Neuronal stem cell (in vitro differentiated cells): ENCODE measurements at regions not wholly inside any gene's neighbourhood (a gene's known extent, or its start where the extent isn't known, plus 50 kb on each side); places are given as distances from the start of the nearest gene placed in this dataset.

ENCODE experiments used
- DNase-seq: peaks from one replicate; pipeline ENCODE4 v3.0.0-alpha.2; 2013; ENCODE audit warnings: low spot score
- H2AFZ ChIP-seq: one replicate; pipeline ENCODE4 v1.6.1; 2013; ENCODE audit warnings: mild to moderate bottlenecking, low read length, inconsistent platforms
- H2AK5ac ChIP-seq: 2 replicates; pipeline ENCODE4 v1.6.1; 2013; ENCODE audit warnings: low read depth, mild to moderate bottlenecking, inconsistent platforms, low read length, moderate library complexity, mixed read lengths
- H2BK120ac ChIP-seq: 2 replicates; pipeline ENCODE4 v1.6.1; 2013; ENCODE audit warnings: low read depth, mild to moderate bottlenecking, inconsistent platforms, low read length, moderate library complexity, mixed read lengths
- H2BK12ac ChIP-seq: one replicate; pipeline ENCODE4 v1.6.1; 2013; ENCODE audit warnings: low read length, inconsistent platforms
- H2BK15ac ChIP-seq: 2 replicates; pipeline ENCODE4 v1.6.1; 2013; ENCODE audit warnings: mild to moderate bottlenecking, low read length, inconsistent platforms, mixed read lengths
- H2BK5ac ChIP-seq: one replicate; pipeline ENCODE4 v1.6.1; 2013; ENCODE audit warnings: inconsistent platforms, mild to moderate bottlenecking, low read length, moderate library complexity
- H3K14ac ChIP-seq: one replicate; pipeline ENCODE4 v1.6.1; 2013; ENCODE audit warnings: low read length, inconsistent platforms
- H3K18ac ChIP-seq: 2 replicates; pipeline ENCODE4 v1.6.1; 2013; ENCODE audit warnings: low read length, inconsistent platforms
- H3K23ac ChIP-seq: 2 replicates; pipeline ENCODE4 v1.6.1; 2013; ENCODE audit warnings: low read depth, mild to moderate bottlenecking, mixed read lengths, low read length, inconsistent platforms; ENCODE audit not compliant: poor library complexity
- H3K27ac ChIP-seq: replicated peaks from 3 replicates; pipeline ENCODE4 v1.5.1; 2013; ENCODE audit warnings: low read length, inconsistent platforms
- H3K27me3 ChIP-seq, 3 experiments: 2 replicates each; pipeline ENCODE4 v1.6.1; 2013; ENCODE audit warnings: low read length in 3 of 3, mild to moderate bottlenecking in 2 of 3, inconsistent platforms in 1 of 3, low read depth in 1 of 3, mixed read lengths in 1 of 3, moderate library complexity in 1 of 3; ENCODE audit not compliant: control insufficient read depth in 3 of 3, insufficient read depth in 3 of 3
- H3K36me3 ChIP-seq, 2 donors: replicated peaks in 1 of 2; 2 replicates each; pipeline ENCODE4 v1.6.1; 2013; ENCODE audit warnings: low read length in 2 of 2; ENCODE audit not compliant: control insufficient read depth in 2 of 2, insufficient read depth in 2 of 2
- H3K4ac ChIP-seq: 2 replicates; pipeline ENCODE4 v1.6.1; 2013; ENCODE audit warnings: inconsistent platforms, mild to moderate bottlenecking, low read length, moderate library complexity
- H3K4me1 ChIP-seq, 2 donors: 1 replicate in 1 of 2; 2 replicates in 1 of 2; pipeline ENCODE4 v1.6.1; 2013; ENCODE audit warnings: low read length in 2 of 2, low read depth in 1 of 2; ENCODE audit not compliant: control insufficient read depth in 2 of 2, insufficient read depth in 1 of 2
- H3K4me2 ChIP-seq: one replicate; pipeline ENCODE4 v1.6.1; 2013; ENCODE audit warnings: mild to moderate bottlenecking, low read length, inconsistent platforms; ENCODE audit not compliant: insufficient read depth, poor library complexity, severe bottlenecking
- H3K4me3 ChIP-seq, 2 donors: 2 replicates each; pipeline ENCODE4 v1.5.1; 2013; ENCODE audit warnings: low read length in 2 of 2, mild to moderate bottlenecking in 2 of 2, inconsistent platforms in 1 of 2, moderate library complexity in 1 of 2
- H3K79me1 ChIP-seq: one replicate; pipeline ENCODE4 v1.6.1; 2013; ENCODE audit warnings: low read depth, mild to moderate bottlenecking, inconsistent platforms, low read length, moderate library complexity
- H3K9ac ChIP-seq: one replicate; pipeline ENCODE4 v1.6.1; 2013; ENCODE audit warnings: mild to moderate bottlenecking, low read depth, low read length, inconsistent platforms; ENCODE audit not compliant: poor library complexity
- H3K9me3 ChIP-seq, 2 donors: replicated peaks in 1 of 2; 2 replicates each; pipeline versions ENCODE3 to v1.6.1; 2013; ENCODE audit warnings: low read length in 2 of 2, mild to moderate bottlenecking in 2 of 2, inconsistent platforms in 1 of 2, low read depth in 1 of 2, mixed read lengths in 1 of 2, moderate library complexity in 1 of 2; ENCODE audit not compliant: control insufficient read depth in 2 of 2, insufficient read depth in 1 of 2
- H4K8ac ChIP-seq: one replicate; pipeline ENCODE4 v1.6.1; 2013; ENCODE audit warnings: low read depth, mild to moderate bottlenecking, inconsistent platforms, low read length, moderate library complexity
- H4K91ac ChIP-seq: one replicate; pipeline ENCODE4 v1.6.1; 2013; ENCODE audit warnings: low read length, low read depth, mild to moderate bottlenecking, inconsistent platforms; ENCODE audit not compliant: poor library complexity
- WGBS, 2 donors: extraction: QIAGEN DNeasy Blood & Tissue Kit; methylation state at CpG; one replicate each; pipeline ENCODE4 v1.1.7; 2013; ENCODE audit warnings: missing lambda C conversion rate in 2 of 2, mixed read lengths in 1 of 2; ENCODE audit not compliant: insufficient read length in 2 of 2, insufficient replicate concordance in 1 of 2; ENCODE audit errors: extremely low coverage in 2 of 2; 5-methylcytosine and 5-hydroxymethylcytosine counted together

DNA sequence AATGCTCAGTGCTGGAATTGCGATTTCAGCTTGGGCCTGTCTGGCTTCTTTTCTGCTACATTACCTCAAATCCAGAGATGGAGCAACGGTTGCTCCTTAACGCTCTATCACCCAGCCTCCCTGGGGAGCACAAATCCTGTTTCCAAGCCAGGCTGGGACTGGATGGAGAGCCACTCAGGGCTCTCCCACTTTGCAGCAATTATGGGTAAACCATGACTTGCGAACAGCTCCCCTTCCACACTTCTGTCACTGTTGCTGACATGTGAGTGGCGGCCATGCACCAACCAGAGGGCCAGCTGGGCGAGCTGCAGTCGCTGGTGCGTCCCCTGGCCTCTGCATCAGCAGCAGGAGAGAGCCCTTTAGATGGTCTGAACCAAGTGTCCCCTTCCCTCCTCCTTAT is 65.1 kb upstream of the RAB4A start:
- no peak overlapping the region for H3K4me3 ChIP-seq
- no peak overlapping the region for H2BK5ac ChIP-seq
- WGBS, 2 donors, result no CpG with 5 or more reads among the region's 8 CpGs
- H3K9me3 ChIP-seq, result peaks cover 0 to 3% of the 10 kb centered on the region in 2 donors
- no peak overlapping the region for H2BK15ac ChIP-seq
- no peak for DNase-seq
- no peak overlapping the region for H3K4me2 ChIP-seq
- H2BK120ac ChIP-seq, result no peak overlapping the region
- H2AFZ ChIP-seq, result peak overlapping the region; percentile 70
- no peak overlapping the region for H3K14ac ChIP-seq
- H3K18ac ChIP-seq, result no peak overlapping the region
- H3K79me1 ChIP-seq, result no peaks in the 10 kb centered on the region
- no peak overlapping the region for H4K8ac ChIP-seq
- H3K9ac ChIP-seq, result no peak overlapping the region
- H3K4ac ChIP-seq, result no peak overlapping the region
- H3K27me3 ChIP-seq, result peaks cover 0 to 11% (median 0%) of the 10 kb centered on the region in 3 experiments
- no peak overlapping the region for H2AK5ac ChIP-seq
- H3K23ac ChIP-seq, result no peak overlapping the region
- no peaks in the 10 kb centered on the region for H3K36me3 ChIP-seq
- no peak overlapping the region for H4K91ac ChIP-seq
- H3K27ac ChIP-seq, result no peak overlapping the region
- H2BK12ac ChIP-seq, result no peak overlapping the region
- H3K4me1 ChIP-seq, result peaks cover 0 to 18% of the 10 kb centered on the region in 2 donors

DNA sequence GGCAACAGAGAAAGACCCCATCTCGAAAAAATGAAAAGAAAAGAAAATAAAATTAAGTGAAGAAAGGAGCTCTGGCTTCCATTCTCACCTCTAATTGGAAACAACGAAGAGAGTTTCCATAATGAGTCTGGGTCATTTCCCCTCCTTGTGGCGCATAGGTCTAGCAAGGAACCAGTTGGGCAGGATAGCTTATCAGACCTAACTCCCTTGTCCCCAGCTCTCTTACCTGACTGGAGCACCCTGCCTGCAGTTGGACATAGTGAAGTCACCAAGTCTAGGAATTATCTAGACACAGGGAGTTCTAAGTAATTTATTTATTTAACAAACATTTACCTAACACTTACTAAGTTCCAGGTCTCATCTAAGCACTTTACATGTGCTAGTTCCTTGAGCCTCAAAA is 63.0 kb upstream of the RAB4A start:
- Histone ChIP-seq H3K27me3 (peaks cover 0 to 11% (median 0%) of the 10 kb centered on the region in 3 experiments), H3K36me3 (no peaks in the 10 kb centered on the region), H4K91ac (no peak overlapping the region), H4K8ac (no peak overlapping the region), H3K14ac (no peak overlapping the region), H3K4me2 (no peak overlapping the region), H3K4me3 (no peak overlapping the region), H2BK5ac (no peak overlapping the region), H3K9ac (no peak overlapping the region), H2BK120ac (no peak overlapping the region), H2AFZ (no peak overlapping the region), H2BK12ac (no peak overlapping the region), H3K18ac (no peak overlapping the region), H3K23ac (no peak overlapping the region), H3K79me1 (no peaks in the 10 kb centered on the region), H2AK5ac (no peak overlapping the region), H3K4me1 (peaks cover 0 to 18% of the 10 kb centered on the region in 2 donors), H3K27ac (no peak overlapping the region), H3K9me3 (peaks cover 0 to 3% of the 10 kb centered on the region in 2 donors), H3K4ac (no peak overlapping the region), H2BK15ac (no peak overlapping the region)
- no peak for DNase-seq
- no CpG with 5 or more reads among the region's 3 CpGs for WGBS, 2 donors

DNA sequence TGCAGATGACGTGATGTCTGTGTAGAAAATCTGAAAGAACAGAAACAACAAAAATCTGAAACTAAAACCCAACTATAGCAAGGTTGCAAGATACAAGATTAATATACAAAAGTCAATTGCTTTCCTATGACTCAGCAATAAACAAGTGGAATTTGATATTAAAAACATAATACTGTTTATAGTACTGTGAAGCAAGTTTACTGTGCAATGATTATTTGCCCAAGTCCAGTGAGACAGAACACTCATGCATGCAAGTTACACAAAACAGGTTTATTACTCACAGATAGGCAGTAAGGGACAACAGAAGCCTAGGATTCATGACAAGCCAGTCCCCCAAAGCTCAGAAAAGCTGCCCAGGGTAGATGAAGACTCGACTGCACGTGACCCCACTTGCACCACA is 62.4 kb upstream of the RAB4A start:
- no peak overlapping the region for H2AK5ac ChIP-seq

DNA sequence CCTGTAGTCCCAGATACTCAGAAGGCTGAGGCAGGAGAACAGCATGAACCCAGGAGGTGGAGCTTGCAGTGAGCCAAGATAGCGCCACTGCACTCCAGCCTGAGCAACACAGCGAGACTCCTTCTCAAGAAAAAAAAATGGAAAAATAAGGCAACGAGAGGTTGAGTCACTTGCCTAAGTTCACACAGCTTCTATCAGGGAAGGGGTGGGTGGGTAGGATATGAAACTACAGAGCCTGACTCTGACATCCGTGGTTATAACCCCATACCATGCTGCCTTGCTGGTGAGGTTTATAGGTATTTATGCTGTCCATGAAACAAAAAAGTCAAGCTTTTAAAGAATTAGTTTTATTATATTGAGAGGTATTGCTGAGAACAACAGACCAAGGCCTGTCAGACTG is 61.5 kb upstream of the RAB4A start:
- no peak overlapping the region for H3K4ac ChIP-seq
- H3K9me3 ChIP-seq, result peaks cover 0 to 3% of the 10 kb centered on the region in 2 donors
- no peak overlapping the region for H2AFZ ChIP-seq
- no peak overlapping the region for H2BK120ac ChIP-seq
- H3K23ac ChIP-seq, result no peak overlapping the region
- no peak overlapping the region for H3K9ac ChIP-seq
- H3K4me1 ChIP-seq, result peaks cover 0 to 10% of the 10 kb centered on the region in 2 donors
- H3K27me3 ChIP-seq, result peaks cover 0 to 11% (median 0%) of the 10 kb centered on the region in 3 experiments
- H3K14ac ChIP-seq, result no peak overlapping the region
- H3K27ac ChIP-seq, result no peak overlapping the region
- H4K8ac ChIP-seq, result no peak overlapping the region
- no peak overlapping the region for H3K4me2 ChIP-seq
- H2BK15ac ChIP-seq, result no peak overlapping the region
- no peak overlapping the region for H2BK5ac ChIP-seq
- no peak overlapping the region for H4K91ac ChIP-seq
- H3K36me3 ChIP-seq, result no peaks in the 10 kb centered on the region
- no peak overlapping the region for H2AK5ac ChIP-seq
- H3K4me3 ChIP-seq, result no peak overlapping the region
- WGBS, 2 donors, result no CpG with 5 or more reads among the region's 4 CpGs
- DNase-seq, result no peak
- no peaks in the 10 kb centered on the region for H3K79me1 ChIP-seq
- no peak overlapping the region for H3K18ac ChIP-seq
- no peak overlapping the region for H2BK12ac ChIP-seq

More for the DNA sequence above, 62.4 kb upstream of the RAB4A start:
- Histone ChIP-seq H4K91ac (no peak overlapping the region), H2BK120ac (no peak overlapping the region), H3K4me1 (peaks cover 0 to 13% of the 10 kb centered on the region in 2 donors), H3K27ac (no peak overlapping the region), H4K8ac (no peak overlapping the region), H3K4ac (no peak overlapping the region), H3K79me1 (no peaks in the 10 kb centered on the region), H2BK15ac (no peak overlapping the region), H3K14ac (no peak overlapping the region), H3K36me3 (no peaks in the 10 kb centered on the region), H2BK5ac (no peak overlapping the region), H3K9me3 (peaks cover 0 to 3% of the 10 kb centered on the region in 2 donors), H2BK12ac (no peak overlapping the region), H3K23ac (no peak overlapping the region), H3K4me2 (no peak overlapping the region), H3K18ac (no peak overlapping the region), H2AFZ (no peak overlapping the region), H3K27me3 (peaks cover 0 to 11% (median 0%) of the 10 kb centered on the region in 3 experiments), H3K4me3 (no peak overlapping the region), H3K9ac (no peak overlapping the region)
- no peak for DNase-seq
- WGBS, 2 donors, result no CpG with 5 or more reads among the region's 3 CpGs
